ENCODE measurements at regions not wholly inside any gene's neighbourhood (a gene's known extent, or its start where the extent isn't known, plus 50 kb on each side); places are given as distances from the start of the nearest gene placed in this dataset.

DNA sequence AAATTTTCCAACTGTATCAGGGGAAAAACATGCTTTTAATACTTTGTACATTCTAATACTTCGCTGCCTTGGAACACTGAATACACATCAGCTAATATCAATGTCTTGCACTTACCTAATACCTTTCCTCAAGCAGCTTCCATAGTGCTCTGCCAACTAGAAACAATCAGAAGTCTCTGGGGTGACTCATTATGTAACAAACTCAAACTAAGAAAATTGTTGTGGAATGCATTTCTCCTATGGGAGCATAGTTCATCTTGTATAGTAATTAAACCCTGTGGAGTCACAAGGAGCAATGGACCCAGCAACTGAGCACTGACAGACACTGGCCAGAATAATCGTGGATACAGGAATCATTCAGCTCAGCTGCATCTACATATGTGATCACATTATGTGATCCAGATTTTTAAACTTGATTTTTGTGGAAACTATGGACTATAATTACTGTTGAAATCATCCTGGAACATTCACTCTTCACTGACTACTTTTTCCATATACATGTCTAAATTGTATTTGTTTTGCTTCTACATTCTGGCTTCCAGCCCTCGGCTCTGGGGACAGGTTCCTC lies 496.9 kb downstream of the TMA16 start:
- TF ChIP-seq POLR2A (IDR thresholded peaks at IDR 0.05; ENCODE audit: low read length) (no peak), GATA1 (IDR thresholded peaks at IDR 0.05; ENCODE audit: low read depth, low read length) (no peak)

Data from erythroblast (primary cell).